ENCODE measurements at regions not wholly inside any gene's neighbourhood (a gene's known extent, or its start where the extent isn't known, plus 50 kb on each side); places are given as distances from the start of the nearest gene placed in this dataset.
"Not testable (repeated sequence)": the region's sequence is repeated elsewhere in the genome, so short reads cannot be mapped to it uniquely, and the experiment has no call there.

DNA sequence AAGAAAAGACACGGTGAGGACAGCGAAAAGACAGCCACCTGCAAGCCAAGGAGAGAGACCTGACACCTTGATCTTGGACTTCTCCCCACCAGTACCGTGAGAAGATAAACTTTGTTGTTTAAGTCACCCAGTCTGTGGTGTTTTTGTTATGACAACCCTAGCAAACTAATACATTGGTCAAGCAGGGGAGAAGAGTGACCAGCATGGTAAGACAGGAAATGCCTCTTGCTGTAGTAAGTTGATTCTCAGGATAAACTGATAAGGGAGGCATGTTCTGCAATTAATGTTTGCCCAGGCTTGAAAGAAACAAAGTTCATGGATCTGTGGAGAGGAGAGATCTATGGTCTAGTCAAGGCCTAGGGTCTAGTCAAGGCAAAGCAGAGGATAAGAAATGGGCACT is 801.2 kb downstream of the MAT2B start:
- Histone ChIP-seq H3K36me3 (ENCODE audit: control insufficient read depth in 2 of 2, insufficient read depth in 2 of 2, low read length in 1 of 2) (no peaks in the 10 kb centered on the region), H3K27ac (ENCODE audit: low read depth in 2 of 2, low read length in 1 of 2) (no peak overlapping the region), H3K4me1 (ENCODE audit: control insufficient read depth in 2 of 2, insufficient read depth in 2 of 2, low read length in 1 of 2) (no peaks in the 10 kb centered on the region), H3K9me3 (ENCODE audit: control insufficient read depth in 2 of 2, insufficient read depth in 1 of 2, low read depth in 1 of 2, low read length in 1 of 2) (no peaks in the 10 kb centered on the region), H3K4me3 (ENCODE audit: low read depth in 1 of 2, low read length in 2 of 2) (no peak overlapping the region), H3K27me3 (ENCODE audit: control insufficient read depth in 1 of 2, insufficient read depth in 2 of 2, low read length in 2 of 2) (no peaks in the 10 kb centered on the region)
- 86 to 90% methylated on average over 3 of the region's 3 CpGs for WGBS, 2 donors

DNA sequence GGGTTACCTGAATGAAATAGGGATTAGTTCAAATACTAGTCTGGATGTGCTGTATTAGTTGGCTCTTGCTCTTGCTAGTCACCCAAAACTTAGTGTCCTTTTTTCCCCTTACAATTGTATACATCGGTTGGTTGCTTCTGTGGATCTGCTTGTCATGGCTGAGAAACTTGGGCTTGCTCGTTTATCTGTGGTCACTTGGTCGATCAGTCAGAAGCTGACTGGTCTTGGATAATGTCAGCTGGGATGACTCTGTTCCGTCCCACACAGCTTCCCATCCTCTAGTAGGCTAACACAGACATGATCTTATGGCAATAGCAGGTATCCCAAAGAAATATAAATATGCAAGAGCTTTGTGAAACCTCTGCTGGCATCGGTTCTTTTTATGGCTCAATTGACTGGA is 807.4 kb downstream of the MAT2B start:
- Histone ChIP-seq H3K4me3 (ENCODE audit: low read depth in 1 of 2, low read length in 2 of 2) (no peak overlapping the region), H3K27ac (ENCODE audit: low read depth in 2 of 2, low read length in 1 of 2) (no peak overlapping the region), H3K36me3 (ENCODE audit: control insufficient read depth in 2 of 2, insufficient read depth in 2 of 2, low read length in 1 of 2) (no peaks in the 10 kb centered on the region), H3K9me3 (ENCODE audit: control insufficient read depth in 2 of 2, insufficient read depth in 1 of 2, low read depth in 1 of 2, low read length in 1 of 2) (no peaks in the 10 kb centered on the region), H3K27me3 (ENCODE audit: control insufficient read depth in 1 of 2, insufficient read depth in 2 of 2, low read length in 2 of 2) (no peaks in the 10 kb centered on the region), H3K4me1 (ENCODE audit: control insufficient read depth in 2 of 2, insufficient read depth in 2 of 2, low read length in 1 of 2) (no peaks in the 10 kb centered on the region)
- WGBS, 2 donors, result 87 to 90% methylated on average over 5 of the region's 5 CpGs

DNA sequence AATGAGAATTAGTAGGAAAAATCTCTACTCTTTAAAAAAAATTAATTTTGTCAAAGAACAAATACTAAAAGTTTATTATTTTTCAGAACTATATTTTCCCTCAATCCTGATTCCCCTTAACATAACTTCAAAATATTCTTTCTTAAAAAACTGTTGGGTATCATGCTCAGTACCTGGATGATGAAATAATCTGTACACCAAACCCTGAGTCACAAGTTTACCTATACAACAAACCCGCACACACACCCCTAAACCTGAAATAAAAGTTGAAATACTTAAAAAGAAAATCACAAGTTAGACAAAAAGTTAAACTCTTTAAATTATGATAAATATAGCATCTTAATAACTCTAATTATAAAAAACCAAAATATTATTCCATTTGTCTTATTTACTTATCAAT is 812.3 kb downstream of the MAT2B start:
- H3K9me3 ChIP-seq (ENCODE audit: control insufficient read depth in 2 of 2, insufficient read depth in 1 of 2, low read depth in 1 of 2, low read length in 1 of 2), result no peaks in the 10 kb centered on the region
- H3K4me3 ChIP-seq (ENCODE audit: low read depth in 1 of 2, low read length in 2 of 2), result no peak overlapping the region
- WGBS, 2 donors, result 88% methylated on average over 1 of the region's 1 CpG

DNA sequence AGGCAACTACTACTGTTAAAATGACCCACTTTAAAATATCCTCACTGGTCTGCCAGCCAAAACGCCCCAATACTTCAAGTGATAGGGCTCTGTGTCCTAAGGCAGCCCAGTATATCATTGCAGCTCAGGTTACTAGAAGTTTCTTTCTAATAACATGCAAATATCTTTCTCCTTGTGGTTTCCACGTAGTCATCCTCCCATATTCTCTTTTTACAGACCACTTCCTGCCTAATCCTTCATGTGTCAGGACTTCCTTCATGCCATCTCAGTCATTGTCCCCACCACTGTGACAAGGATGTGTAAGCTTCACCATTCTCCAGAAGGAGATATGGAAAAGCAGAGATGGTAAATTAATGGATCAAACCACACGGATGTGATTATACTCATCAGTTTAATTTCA is 813.7 kb downstream of the MAT2B start:
- Histone ChIP-seq H3K36me3 (ENCODE audit: control insufficient read depth in 2 of 2, insufficient read depth in 2 of 2, low read length in 1 of 2) (no peaks in the 10 kb centered on the region), H3K27me3 (ENCODE audit: control insufficient read depth in 1 of 2, insufficient read depth in 2 of 2, low read length in 2 of 2) (no peaks in the 10 kb centered on the region), H3K4me3 (ENCODE audit: low read depth in 1 of 2, low read length in 2 of 2) (no peak overlapping the region), H3K9me3 (ENCODE audit: control insufficient read depth in 2 of 2, insufficient read depth in 1 of 2, low read depth in 1 of 2, low read length in 1 of 2) (no peaks in the 10 kb centered on the region), H3K27ac (ENCODE audit: low read depth in 2 of 2, low read length in 1 of 2) (no peak overlapping the region), H3K4me1 (ENCODE audit: control insufficient read depth in 2 of 2, insufficient read depth in 2 of 2, low read length in 1 of 2) (no peaks in the 10 kb centered on the region)
- 66 to 73% methylated on average over 3 of the region's 3 CpGs for WGBS, 2 donors

More for the DNA sequence above, 812.3 kb downstream of the MAT2B start:
- Histone ChIP-seq H3K36me3 (ENCODE audit: control insufficient read depth in 2 of 2, insufficient read depth in 2 of 2, low read length in 1 of 2) (no peaks in the 10 kb centered on the region), H3K27me3 (ENCODE audit: control insufficient read depth in 1 of 2, insufficient read depth in 2 of 2, low read length in 2 of 2) (no peaks in the 10 kb centered on the region), H3K27ac (ENCODE audit: low read depth in 2 of 2, low read length in 1 of 2) (no peak overlapping the region), H3K4me1 (ENCODE audit: control insufficient read depth in 2 of 2, insufficient read depth in 2 of 2, low read length in 1 of 2) (no peaks in the 10 kb centered on the region)

DNA sequence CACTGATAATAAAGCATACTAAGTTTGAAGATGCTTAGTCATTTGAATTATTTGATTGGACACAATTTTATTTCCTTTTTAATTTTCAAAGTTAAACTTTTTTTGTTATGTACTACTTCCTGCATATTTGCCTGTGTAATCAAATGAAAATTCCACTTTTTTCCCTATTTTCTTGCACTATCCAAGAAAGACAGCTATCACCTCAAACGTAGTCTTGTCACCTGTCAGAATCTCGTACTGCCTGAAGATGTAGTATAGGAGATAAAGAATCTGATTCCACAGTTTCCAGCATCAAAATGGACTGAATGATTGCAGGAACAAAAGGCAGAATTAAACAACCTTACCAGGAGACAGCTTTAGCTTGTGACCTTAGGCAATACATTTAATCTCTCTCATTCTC is 818.8 kb downstream of the MAT2B start:
- H3K9me3 ChIP-seq (ENCODE audit: control insufficient read depth in 2 of 2, insufficient read depth in 1 of 2, low read depth in 1 of 2, low read length in 1 of 2), result no peaks in the 10 kb centered on the region
- 46 to 59% methylated on average over 2 of the region's 2 CpGs for WGBS, 2 donors
- H3K4me1 ChIP-seq (ENCODE audit: control insufficient read depth in 2 of 2, insufficient read depth in 2 of 2, low read length in 1 of 2), result no peaks in the 10 kb centered on the region
- no peaks in the 10 kb centered on the region for H3K27me3 ChIP-seq (ENCODE audit: control insufficient read depth in 1 of 2, insufficient read depth in 2 of 2, low read length in 2 of 2)
- no peak overlapping the region for H3K27ac ChIP-seq (ENCODE audit: low read depth in 2 of 2, low read length in 1 of 2)
- H3K4me3 ChIP-seq (ENCODE audit: low read depth in 1 of 2, low read length in 2 of 2), result no peak overlapping the region
- no peaks in the 10 kb centered on the region for H3K36me3 ChIP-seq (ENCODE audit: control insufficient read depth in 2 of 2, insufficient read depth in 2 of 2, low read length in 1 of 2)

DNA sequence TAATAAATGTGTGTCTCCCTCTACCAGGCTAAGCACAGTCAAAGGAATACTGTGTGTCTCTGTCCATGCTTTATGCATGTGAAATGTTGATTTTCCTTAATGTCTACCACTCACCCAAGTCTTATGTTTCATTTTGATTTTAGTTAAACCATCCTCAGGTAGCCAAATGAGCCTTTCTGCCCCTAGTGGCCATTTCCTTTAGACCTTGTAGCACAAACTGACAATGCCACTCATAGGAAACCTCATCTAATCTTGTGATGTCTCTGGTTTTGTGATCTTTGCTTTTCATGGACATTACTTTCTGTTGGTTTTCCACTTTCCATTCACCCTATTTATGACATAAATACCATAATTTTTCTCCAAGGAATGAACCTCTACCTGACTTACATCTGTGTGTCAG is 820.8 kb downstream of the MAT2B start:
- no peaks in the 10 kb centered on the region for H3K27me3 ChIP-seq (ENCODE audit: control insufficient read depth in 1 of 2, insufficient read depth in 2 of 2, low read length in 2 of 2)
- H3K36me3 ChIP-seq (ENCODE audit: control insufficient read depth in 2 of 2, insufficient read depth in 2 of 2, low read length in 1 of 2), result no peaks in the 10 kb centered on the region
- no peak overlapping the region for H3K4me3 ChIP-seq (ENCODE audit: low read depth in 1 of 2, low read length in 2 of 2)
- H3K4me1 ChIP-seq (ENCODE audit: control insufficient read depth in 2 of 2, insufficient read depth in 2 of 2, low read length in 1 of 2), result no peaks in the 10 kb centered on the region
- H3K27ac ChIP-seq (ENCODE audit: low read depth in 2 of 2, low read length in 1 of 2), result no peak overlapping the region
- no peaks in the 10 kb centered on the region for H3K9me3 ChIP-seq (ENCODE audit: control insufficient read depth in 2 of 2, insufficient read depth in 1 of 2, low read depth in 1 of 2, low read length in 1 of 2)

DNA sequence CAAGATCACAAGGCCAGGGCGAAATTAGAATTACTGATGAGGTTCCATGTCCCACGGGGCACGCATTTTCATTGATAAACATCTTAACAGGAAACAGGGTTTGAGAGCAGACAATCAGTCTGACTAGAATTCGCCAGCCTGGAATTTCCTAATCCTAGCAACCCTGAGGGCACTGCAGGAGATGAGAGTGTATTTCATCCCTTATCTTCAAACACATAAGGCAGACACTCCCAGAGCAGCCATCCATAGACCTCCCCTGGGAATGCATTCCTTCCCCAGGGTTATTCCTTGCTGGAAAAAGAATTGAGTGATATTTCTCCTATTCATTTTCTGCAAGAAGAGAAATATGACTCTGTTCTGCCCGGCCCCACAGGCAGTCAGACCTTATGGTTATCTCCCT is 821.7 kb downstream of the MAT2B start:
- H3K27me3 ChIP-seq (ENCODE audit: control insufficient read depth in 1 of 2, insufficient read depth in 2 of 2, low read length in 2 of 2); H3K4me3 ChIP-seq (ENCODE audit: low read depth in 1 of 2, low read length in 2 of 2); H3K4me1 ChIP-seq (ENCODE audit: control insufficient read depth in 2 of 2, insufficient read depth in 2 of 2, low read length in 1 of 2); H3K27ac ChIP-seq (ENCODE audit: low read depth in 2 of 2, low read length in 1 of 2); H3K36me3 ChIP-seq (ENCODE audit: control insufficient read depth in 2 of 2, insufficient read depth in 2 of 2, low read length in 1 of 2); H3K9me3 ChIP-seq (ENCODE audit: control insufficient read depth in 2 of 2, insufficient read depth in 1 of 2, low read depth in 1 of 2, low read length in 1 of 2): not testable (repeated sequence)
- WGBS, 2 donors, result 80 to 83% methylated on average over 5 of the region's 5 CpGs

DNA sequence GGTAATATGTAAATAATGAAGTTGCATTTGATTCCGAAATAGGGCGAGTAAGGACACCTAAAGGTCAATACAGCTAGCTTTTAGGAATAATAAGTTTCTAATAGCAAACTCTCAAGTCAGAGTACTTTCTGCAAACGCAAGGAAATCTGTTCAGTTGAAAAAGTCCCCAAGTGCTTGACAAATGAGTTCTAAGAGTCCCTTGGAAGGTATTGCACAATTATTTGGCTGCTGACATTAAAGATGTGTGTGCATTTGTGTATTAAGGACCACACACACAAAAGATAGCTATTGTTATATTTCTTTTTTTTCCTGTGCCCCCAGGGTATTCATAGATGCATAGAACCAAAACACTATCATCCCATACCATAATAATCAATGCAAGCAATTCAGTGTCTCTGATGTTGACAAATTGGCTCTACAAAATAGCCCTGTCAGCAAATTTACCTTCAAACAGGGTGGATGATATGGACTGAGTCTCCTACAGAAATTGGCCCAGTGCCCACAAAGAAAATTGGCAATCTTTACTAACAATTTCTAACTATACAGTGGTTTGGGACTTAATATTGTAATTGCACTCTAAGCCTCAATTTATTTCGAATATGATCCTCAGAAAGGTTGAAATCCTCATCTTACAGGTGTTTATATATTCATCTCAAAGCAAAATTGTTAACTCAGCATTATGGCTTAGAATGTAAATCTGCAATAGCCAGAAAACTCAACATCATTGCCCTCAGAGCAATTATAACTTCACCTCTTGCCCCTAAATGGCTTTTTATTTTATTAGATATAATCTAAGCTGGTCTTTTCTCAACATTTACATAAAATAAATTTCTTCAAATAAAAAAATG is 827.2 kb downstream of the MAT2B start:
- no peaks in the 10 kb centered on the region for H3K4me1 ChIP-seq (ENCODE audit: control insufficient read depth in 2 of 2, insufficient read depth in 2 of 2, low read length in 1 of 2)
- 73 to 75% methylated on average over 4 of the region's 4 CpGs for WGBS, 2 donors
- no peaks in the 10 kb centered on the region for H3K9me3 ChIP-seq (ENCODE audit: control insufficient read depth in 2 of 2, insufficient read depth in 1 of 2, low read depth in 1 of 2, low read length in 1 of 2)
- no peaks in the 10 kb centered on the region for H3K27me3 ChIP-seq (ENCODE audit: control insufficient read depth in 1 of 2, insufficient read depth in 2 of 2, low read length in 2 of 2)
- H3K36me3 ChIP-seq (ENCODE audit: control insufficient read depth in 2 of 2, insufficient read depth in 2 of 2, low read length in 1 of 2), result no peaks in the 10 kb centered on the region
- no peak overlapping the region for H3K27ac ChIP-seq (ENCODE audit: low read depth in 2 of 2, low read length in 1 of 2)
- H3K4me3 ChIP-seq (ENCODE audit: low read depth in 1 of 2, low read length in 2 of 2), result no peak overlapping the region

DNA sequence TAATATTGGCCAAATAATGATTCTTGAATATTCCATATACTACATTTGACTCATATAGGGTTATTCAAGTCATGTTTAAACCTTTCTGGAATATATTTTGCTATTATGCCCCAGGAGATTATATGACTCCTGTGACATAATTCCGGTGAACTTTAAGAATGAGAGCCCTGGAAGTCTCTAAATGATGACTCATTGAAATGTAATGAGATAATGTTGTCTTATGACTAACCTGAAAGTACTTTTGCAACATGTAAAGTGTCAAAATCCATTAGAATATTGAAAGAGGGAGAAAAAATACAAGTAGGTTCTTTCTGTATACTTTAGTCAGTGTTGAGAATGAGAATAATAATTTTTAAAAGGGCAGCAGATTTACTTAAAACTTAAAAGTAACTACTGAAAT is 830.4 kb downstream of the MAT2B start:
- no peaks in the 10 kb centered on the region for H3K4me1 ChIP-seq (ENCODE audit: control insufficient read depth in 2 of 2, insufficient read depth in 2 of 2, low read length in 1 of 2)
- no peaks in the 10 kb centered on the region for H3K27me3 ChIP-seq (ENCODE audit: control insufficient read depth in 1 of 2, insufficient read depth in 2 of 2, low read length in 2 of 2)
- H3K4me3 ChIP-seq (ENCODE audit: low read depth in 1 of 2, low read length in 2 of 2), result no peak overlapping the region
- no peaks in the 10 kb centered on the region for H3K9me3 ChIP-seq (ENCODE audit: control insufficient read depth in 2 of 2, insufficient read depth in 1 of 2, low read depth in 1 of 2, low read length in 1 of 2)
- 43 to 53% methylated on average over 1 of the region's 1 CpG for WGBS, 2 donors
- H3K27ac ChIP-seq (ENCODE audit: low read depth in 2 of 2, low read length in 1 of 2), result no peak overlapping the region
- no peaks in the 10 kb centered on the region for H3K36me3 ChIP-seq (ENCODE audit: control insufficient read depth in 2 of 2, insufficient read depth in 2 of 2, low read length in 1 of 2)

DNA sequence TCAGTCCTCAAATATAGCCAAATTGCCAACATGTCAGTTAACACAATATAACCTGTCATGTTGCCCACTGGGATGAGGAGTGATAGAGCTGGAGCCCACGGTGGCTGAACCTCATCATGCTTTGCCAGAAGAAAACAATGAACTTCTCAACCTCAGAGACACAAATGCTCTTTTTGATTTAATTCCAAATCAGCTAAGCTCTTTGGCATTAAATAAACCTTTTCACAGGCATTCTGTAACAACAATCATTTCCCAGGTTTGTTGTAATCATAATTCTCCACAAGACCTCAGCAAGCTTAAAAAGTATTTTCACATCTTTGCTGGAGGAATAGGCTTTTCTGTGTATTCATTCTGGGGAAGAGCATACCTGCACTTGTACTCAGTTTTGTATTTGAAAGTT is 830.9 kb downstream of the MAT2B start:
- Histone ChIP-seq H3K27ac (ENCODE audit: low read depth in 2 of 2, low read length in 1 of 2) (no peak overlapping the region), H3K36me3 (ENCODE audit: control insufficient read depth in 2 of 2, insufficient read depth in 2 of 2, low read length in 1 of 2) (no peaks in the 10 kb centered on the region), H3K4me1 (ENCODE audit: control insufficient read depth in 2 of 2, insufficient read depth in 2 of 2, low read length in 1 of 2) (no peaks in the 10 kb centered on the region), H3K27me3 (ENCODE audit: control insufficient read depth in 1 of 2, insufficient read depth in 2 of 2, low read length in 2 of 2) (no peaks in the 10 kb centered on the region), H3K9me3 (ENCODE audit: control insufficient read depth in 2 of 2, insufficient read depth in 1 of 2, low read depth in 1 of 2, low read length in 1 of 2) (no peaks in the 10 kb centered on the region), H3K4me3 (ENCODE audit: low read depth in 1 of 2, low read length in 2 of 2) (no peak overlapping the region)
- 24 to 36% methylated on average over 1 of the region's 1 CpG for WGBS, 2 donors
